Spleen (tissue), 11 donors: ENCODE measurements at regions not wholly inside any gene's neighbourhood (a gene's known extent, or its start where the extent isn't known, plus 50 kb on each side); places are given as distances from the start of the nearest gene placed in this dataset.

ENCODE experiments used
- DNase-seq: peaks from one replicate; pipeline ENCODE4 v3.0.0-alpha.2; 2020
- H3K27ac ChIP-seq, 8 donors: fragments of 200-600 bp; sonication (generic) in 7 of 8; 1 replicate in 4 of 8; 2 replicates in 4 of 8; pipeline versions ENCODE4 v1.5.0 to v1.8.0; 2016 to 2021; ENCODE audit warnings: inconsistent platforms in 4 of 8, mild to moderate bottlenecking in 4 of 8, moderate library complexity in 1 of 8
- H3K27me3 ChIP-seq, 7 donors: fragments of 200-600 bp; sonication (generic) in 6 of 7; replicated peaks in 1 of 7; 1 replicate in 4 of 7; 2 replicates in 3 of 7; pipeline versions ENCODE4 v1.5.0 to v1.8.0; 2016 to 2021; ENCODE audit warnings: inconsistent platforms in 3 of 7, mild to moderate bottlenecking in 1 of 7
- H3K36me3 ChIP-seq, 6 donors: fragments of 200-600 bp; sonication (generic) in 5 of 6; 1 replicate in 4 of 6; 2 replicates in 2 of 6; pipeline versions ENCODE4 v1.5.0 to v1.8.0; 2016 to 2021; ENCODE audit warnings: inconsistent platforms in 2 of 6
- H3K4me1 ChIP-seq, 6 donors: fragments of 200-600 bp; sonication (generic) in 5 of 6; 1 replicate in 3 of 6; 2 replicates in 3 of 6; pipeline versions ENCODE4 v1.5.0 to v1.8.0; 2016 to 2021; ENCODE audit warnings: inconsistent platforms in 3 of 6
- H3K4me3 ChIP-seq, 8 donors: fragments of 200-600 bp; sonication (generic) in 7 of 8; 1 replicate in 4 of 8; 2 replicates in 4 of 8; pipeline versions ENCODE4 v1.5.0 to v1.8.0; 2016 to 2021; ENCODE audit warnings: inconsistent platforms in 4 of 8, mild to moderate bottlenecking in 4 of 8, moderate library complexity in 2 of 8
- H3K9me3 ChIP-seq, 8 donors: fragments of 200-600 bp; sonication (generic) in 7 of 8; 1 replicate in 4 of 8; 2 replicates in 4 of 8; pipeline versions ENCODE4 v1.5.0 to v1.8.0; 2016 to 2021; ENCODE audit warnings: inconsistent platforms in 4 of 8
- CTCF ChIP-seq, 11 experiments: fragments of 200-600 bp in 7 of 11; fragments of 450-650 bp in 4 of 11; sonication (generic) in 4 of 11; IDR thresholded peaks in 8 of 11; conservative IDR thresholded peaks in 3 of 11; 1 replicate in 7 of 11; 2 replicates in 4 of 11; pipeline versions ENCODE4 v1.4.0 to v1.8.0; 2016 to 2021; ENCODE audit warnings: antibody characterized with exemption in 11 of 11, inconsistent platforms in 4 of 11, mild to moderate bottlenecking in 1 of 11
- POLR2A ChIP-seq, 3 donors: fragments of 450-650 bp; IDR thresholded peaks; one replicate each; pipeline ENCODE4 v1.5.1; 2017; ENCODE audit warnings: antibody characterized with exemption in 3 of 3, mild to moderate bottlenecking in 1 of 3
- POLR2AphosphoS5 ChIP-seq, 3 donors: sonication (generic); formaldehyde crosslinking; IDR thresholded peaks; one replicate each; pipeline ENCODE4 v1.5.1; 2017; ENCODE audit warnings: antibody characterized with exemption in 3 of 3
- WGBS, 5 donors: extraction: QIAGEN DNeasy Blood & Tissue Kit in 3 of 5; methylation state at CpG; one replicate each; pipeline versions ENCODE4 v1.1.5 to v1.1.7; 2013 to 2018; 5-methylcytosine and 5-hydroxymethylcytosine counted together
- intact Hi-C: fragments of 100-400 bp; cut with DNase I; formaldehyde crosslinking; loops from one replicate; pipeline ENCODE4 v1.15.0; 2023; ENCODE audit warnings: low total_unique reads
- donor health status: healthy with polysubstance abuse.
- donor health status: DM: no; HTN: no; CAD: no; lungs with moderate emphysema.
- donor health status: DM: no; HTN: no; CAD: no.
- donor health status: Bipolar disorder and iron deficiency.
- donor health status: healthy.
- donor health status: DM: no; HTN: no; CAD: no.
- donor health status: DM: yes; HTN: yes; CAD: no.

- Histone ChIP-seq H3K36me3 (no peaks in the 10 kb centered on the region), H3K9me3 (peaks cover 0 to 28% (median 8%) of the 10 kb centered on the region in 8 donors), H3K4me3 (no peak overlapping the region), H3K27ac (no peak overlapping the region), H3K27me3 (no peaks in the 10 kb centered on the region), H3K4me1 (no peaks in the 10 kb centered on the region)
- WGBS, 5 donors = 91 to 97% (median 92%) methylated on average over 2 of the region's 2 CpGs
- TF ChIP-seq POLR2AphosphoS5 (IDR thresholded peaks at IDR 0.05) (no peak), POLR2A (IDR thresholded peaks at IDR 0.05) (no peak), CTCF (IDR thresholded peaks at IDR 0.05 in 8 of 11, conservative IDR thresholded peaks at IDR 0.05 in 3 of 11) (no peak)
- DNase-seq = no peak
- intact Hi-C loops = no loop called here
Observed at GRCh38 chr2:107340955-107341354, 455.0 kb upstream of the ST6GAL2 start.

GRCh38 chr2:107349329-107349728 lies 463.4 kb upstream of the ST6GAL2 start:
- Histone ChIP-seq H3K36me3 (no peaks in the 10 kb centered on the region), H3K9me3 (peaks cover 0 to 20% (median 3%) of the 10 kb centered on the region in 8 donors), H3K27ac (no peak overlapping the region), H3K27me3 (no peaks in the 10 kb centered on the region), H3K4me1 (no peaks in the 10 kb centered on the region), H3K4me3 (no peak overlapping the region)
- DNase-seq = no peak
- intact Hi-C loops = no loop called here
- TF ChIP-seq CTCF (IDR thresholded peaks at IDR 0.05 in 8 of 11, conservative IDR thresholded peaks at IDR 0.05 in 3 of 11) = no peak
- TF ChIP-seq POLR2A (IDR thresholded peaks at IDR 0.05) = no peak
- no peak for TF ChIP-seq POLR2AphosphoS5 (IDR thresholded peaks at IDR 0.05)
- 87 to 96% (median 92%) methylated on average over 4 of the region's 4 CpGs for WGBS, 5 donors

- no peak for DNase-seq
- WGBS, 5 donors = 66 to 87% (median 72%) methylated on average over 3 of the region's 3 CpGs
- TF ChIP-seq CTCF (IDR thresholded peaks at IDR 0.05 in 8 of 11, conservative IDR thresholded peaks at IDR 0.05 in 3 of 11) (no peak), POLR2AphosphoS5 (IDR thresholded peaks at IDR 0.05) (no peak), POLR2A (IDR thresholded peaks at IDR 0.05) (no peak)
- no peaks in the 10 kb centered on the region for H3K36me3 ChIP-seq
- no peaks in the 10 kb centered on the region for H3K4me1 ChIP-seq
- H3K9me3 ChIP-seq = peaks cover 0 to 20% (median 3%) of the 10 kb centered on the region in 8 donors
- H3K27ac ChIP-seq = no peak overlapping the region
- H3K27me3 ChIP-seq = no peaks in the 10 kb centered on the region
- no peak overlapping the region for H3K4me3 ChIP-seq
- intact Hi-C loops = no loop called here
Observed at GRCh38 chr2:107354175-107354574, 468.2 kb upstream of the ST6GAL2 start.

- Histone ChIP-seq H3K9me3 (peaks cover 0 to 3% (median 0%) of the 10 kb centered on the region in 8 donors), H3K4me3 (no peak overlapping the region), H3K27me3 (no peaks in the 10 kb centered on the region), H3K4me1 (no peaks in the 10 kb centered on the region), H3K27ac (no peak overlapping the region), H3K36me3 (no peaks in the 10 kb centered on the region)
- intact Hi-C loops = no loop called here
- no peak for TF ChIP-seq POLR2AphosphoS5 (IDR thresholded peaks at IDR 0.05)
- no peak for TF ChIP-seq POLR2A (IDR thresholded peaks at IDR 0.05)
- TF ChIP-seq CTCF (IDR thresholded peaks at IDR 0.05 in 8 of 11, conservative IDR thresholded peaks at IDR 0.05 in 3 of 11) = no peak
- WGBS, 5 donors = 79 to 89% (median 89%) methylated on average over 6 of the region's 6 CpGs
- no peak for DNase-seq
Observed at GRCh38 chr2:107358362-107358761, 468.3 kb upstream of the RGPD4 start.
